OCI-LY3 (cell line): ENCODE measurements at regions not wholly inside any gene's neighbourhood (a gene's known extent, or its start where the extent isn't known, plus 50 kb on each side); places are given as distances from the start of the nearest gene placed in this dataset.

ENCODE experiments used
- H2AFZ ChIP-seq: fragments of 200-600, 300-600 bp; shearing (Covaris generic); 2 replicates; pipeline ENCODE4 v1.6.0; 2014; ENCODE audit warnings: antibody characterized with exemption, low read depth, low read length
- H3K27ac ChIP-seq: fragments of 200-600, 300-600 bp; sonication (generic); 2 replicates; pipeline ENCODE4 v1.5.1; 2014; ENCODE audit warnings: mild to moderate bottlenecking, low read length, moderate library complexity, mixed read lengths
- H3K27me3 ChIP-seq: fragments of 200-600, 300-600 bp; sonication (generic); 2 replicates; pipeline ENCODE4 v1.6.1; 2014; ENCODE audit warnings: low read depth, low read length, mixed read lengths
- H3K36me3 ChIP-seq: fragments of 200-600, 300-600 bp; sonication (generic); replicated peaks from 2 replicates; pipeline ENCODE3; 2014; ENCODE audit warnings: low read depth, low read length, mixed read lengths
- H3K4me1 ChIP-seq: fragments of 300-600, 200-600 bp; sonication (generic); 2 replicates; pipeline ENCODE4 v1.6.1; 2014; ENCODE audit warnings: low read length, mixed read lengths
- H3K4me2 ChIP-seq: fragments of 200-600, 300-600 bp; sonication (generic); 2 replicates; pipeline ENCODE4 v1.6.1; 2014; ENCODE audit warnings: low read length, mixed read lengths
- H3K4me3 ChIP-seq: fragments of 300-600, 200-600 bp; sonication (generic); 2 replicates; pipeline ENCODE4 v1.5.1; 2014; ENCODE audit warnings: antibody characterized with exemption, mild to moderate bottlenecking, low read length, moderate library complexity
- H3K79me2 ChIP-seq: fragments of 300-600, 200-600 bp; shearing (Covaris generic); 2 replicates; pipeline ENCODE4 v1.6.1; 2014; ENCODE audit warnings: mild to moderate bottlenecking, low read length, mixed read lengths
- H3K9ac ChIP-seq: fragments of 300-600, 200-600 bp; shearing (Covaris generic); 2 replicates; pipeline ENCODE4 v1.6.0; 2014; ENCODE audit warnings: mild to moderate bottlenecking, low read length, moderate library complexity
- H3K9me3 ChIP-seq: fragments of 200-600, 300-600 bp; shearing (Covaris generic); 2 replicates; pipeline ENCODE4 v1.6.1; 2014; ENCODE audit warnings: low read length, mixed read lengths; ENCODE audit not compliant: insufficient read depth
- H4K20me1 ChIP-seq: fragments of 200-600, 300-600 bp; sonication (generic); 2 replicates; pipeline ENCODE4 v1.6.1; 2016; ENCODE audit warnings: low read length, mixed read lengths; ENCODE audit not compliant: insufficient read depth
- EZH2phosphoT487 ChIP-seq: fragments of 200-600 bp; shearing (Covaris generic); IDR thresholded peaks from 2 replicates; pipeline ENCODE4 v1.6.1; 2018; ENCODE audit warnings: antibody characterized with exemption, mixed run types, low read depth
- TF ChIP-seq, protein P1 (sequence below): fragments of 200-600, 300-600 bp; sonication (generic); IDR thresholded peaks from 2 replicates; pipeline ENCODE4 v1.5.1; 2014; ENCODE audit warnings: antibody characterized with exemption, low read length, low read depth

DNA sequence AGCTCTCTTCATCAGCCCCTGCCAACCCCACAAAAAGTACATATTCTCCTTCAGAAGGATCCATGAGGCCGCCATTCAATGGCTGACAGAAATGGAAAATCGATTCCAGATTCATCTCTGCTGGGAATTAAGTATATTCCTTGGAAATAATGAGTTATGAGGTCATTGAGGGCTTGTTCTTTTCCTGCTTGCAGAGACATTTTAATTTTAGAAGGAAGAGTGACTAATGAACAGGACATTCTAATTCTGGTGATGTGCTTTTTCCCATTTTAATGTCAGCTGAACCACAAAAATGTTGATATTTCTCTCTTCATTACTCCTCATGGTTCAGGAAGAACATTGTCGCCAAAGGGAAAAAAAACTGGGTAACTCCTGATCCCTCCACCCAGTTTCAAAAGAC lies 314.0 kb downstream of the PIK3R1 start:
- Histone ChIP-seq H3K4me3 (no peak overlapping the region), H3K27me3 (no peaks in the 10 kb centered on the region), H3K4me2 (no peak overlapping the region), H3K9me3 (no peaks in the 10 kb centered on the region), H3K4me1 (no peaks in the 10 kb centered on the region), H2AFZ (no peak overlapping the region), H3K27ac (no peak overlapping the region), H3K36me3 (no peaks in the 10 kb centered on the region), H3K9ac (no peak overlapping the region), H4K20me1 (no peaks in the 10 kb centered on the region), H3K79me2 (no peaks in the 10 kb centered on the region)
- TF ChIP-seq, protein P1, sequence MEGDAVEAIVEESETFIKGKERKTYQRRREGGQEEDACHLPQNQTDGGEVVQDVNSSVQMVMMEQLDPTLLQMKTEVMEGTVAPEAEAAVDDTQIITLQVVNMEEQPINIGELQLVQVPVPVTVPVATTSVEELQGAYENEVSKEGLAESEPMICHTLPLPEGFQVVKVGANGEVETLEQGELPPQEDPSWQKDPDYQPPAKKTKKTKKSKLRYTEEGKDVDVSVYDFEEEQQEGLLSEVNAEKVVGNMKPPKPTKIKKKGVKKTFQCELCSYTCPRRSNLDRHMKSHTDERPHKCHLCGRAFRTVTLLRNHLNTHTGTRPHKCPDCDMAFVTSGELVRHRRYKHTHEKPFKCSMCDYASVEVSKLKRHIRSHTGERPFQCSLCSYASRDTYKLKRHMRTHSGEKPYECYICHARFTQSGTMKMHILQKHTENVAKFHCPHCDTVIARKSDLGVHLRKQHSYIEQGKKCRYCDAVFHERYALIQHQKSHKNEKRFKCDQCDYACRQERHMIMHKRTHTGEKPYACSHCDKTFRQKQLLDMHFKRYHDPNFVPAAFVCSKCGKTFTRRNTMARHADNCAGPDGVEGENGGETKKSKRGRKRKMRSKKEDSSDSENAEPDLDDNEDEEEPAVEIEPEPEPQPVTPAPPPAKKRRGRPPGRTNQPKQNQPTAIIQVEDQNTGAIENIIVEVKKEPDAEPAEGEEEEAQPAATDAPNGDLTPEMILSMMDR = no peak
- no peak for TF ChIP-seq EZH2phosphoT487

DNA sequence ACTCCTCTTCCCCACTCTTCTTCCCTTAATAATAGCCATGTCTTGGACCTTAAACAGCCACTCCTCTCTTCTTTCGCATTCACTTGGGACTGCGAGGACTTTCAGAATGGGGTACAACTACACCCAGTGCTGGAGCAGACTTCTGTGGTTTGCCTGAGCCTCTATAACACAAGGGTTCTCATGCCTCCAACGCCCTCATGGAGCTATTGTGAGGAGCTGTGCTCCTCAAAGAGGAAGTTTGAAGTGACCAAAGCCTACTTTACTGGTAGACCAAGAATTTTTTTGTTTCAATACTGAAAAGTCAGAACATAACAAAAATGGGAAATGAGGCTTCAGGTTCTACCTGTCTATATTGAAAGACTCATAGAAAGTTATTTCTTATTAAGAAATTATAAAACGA lies 316.4 kb downstream of the PIK3R1 start:
- Histone ChIP-seq H3K27me3 (no peaks in the 10 kb centered on the region), H3K9me3 (no peaks in the 10 kb centered on the region), H3K79me2 (no peaks in the 10 kb centered on the region), H3K4me1 (no peaks in the 10 kb centered on the region), H3K36me3 (no peaks in the 10 kb centered on the region), H3K27ac (no peak overlapping the region), H3K4me2 (no peak overlapping the region), H2AFZ (no peak overlapping the region), H3K4me3 (no peak overlapping the region), H4K20me1 (no peaks in the 10 kb centered on the region), H3K9ac (no peak overlapping the region)
- TF ChIP-seq, protein P1 = no peak
- no peak for TF ChIP-seq EZH2phosphoT487

DNA sequence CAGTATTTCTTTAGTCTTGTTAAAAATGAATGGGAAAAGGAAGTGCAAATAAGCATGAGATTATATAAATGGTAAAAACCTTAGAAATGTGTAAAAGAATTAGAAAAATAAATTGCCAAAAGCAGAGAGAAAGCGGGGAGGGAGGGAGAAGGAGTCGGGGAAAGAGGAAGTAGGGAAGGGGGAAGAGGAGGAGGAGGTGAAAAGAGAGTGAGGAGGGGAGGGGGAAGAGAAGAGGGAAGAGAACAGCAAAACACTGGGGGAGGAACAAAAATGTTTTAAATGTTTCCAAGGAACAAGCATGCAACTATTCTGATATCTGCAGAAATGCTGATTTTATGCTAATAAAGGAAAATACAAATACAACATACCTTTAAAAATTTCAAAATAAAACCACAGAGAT lies 317.5 kb downstream of the PIK3R1 start:
- H2AFZ ChIP-seq = no peak overlapping the region
- H3K79me2 ChIP-seq = no peaks in the 10 kb centered on the region
- H3K27me3 ChIP-seq = no peaks in the 10 kb centered on the region
- TF ChIP-seq, protein P1 = no peak
- TF ChIP-seq EZH2phosphoT487 = no peak
- no peaks in the 10 kb centered on the region for H3K36me3 ChIP-seq
- H3K4me1 ChIP-seq = no peaks in the 10 kb centered on the region
- H3K9ac ChIP-seq = no peak overlapping the region
- no peaks in the 10 kb centered on the region for H3K9me3 ChIP-seq
- no peaks in the 10 kb centered on the region for H4K20me1 ChIP-seq
- H3K4me2 ChIP-seq = no peak overlapping the region
- no peak overlapping the region for H3K27ac ChIP-seq
- H3K4me3 ChIP-seq = no peak overlapping the region

DNA sequence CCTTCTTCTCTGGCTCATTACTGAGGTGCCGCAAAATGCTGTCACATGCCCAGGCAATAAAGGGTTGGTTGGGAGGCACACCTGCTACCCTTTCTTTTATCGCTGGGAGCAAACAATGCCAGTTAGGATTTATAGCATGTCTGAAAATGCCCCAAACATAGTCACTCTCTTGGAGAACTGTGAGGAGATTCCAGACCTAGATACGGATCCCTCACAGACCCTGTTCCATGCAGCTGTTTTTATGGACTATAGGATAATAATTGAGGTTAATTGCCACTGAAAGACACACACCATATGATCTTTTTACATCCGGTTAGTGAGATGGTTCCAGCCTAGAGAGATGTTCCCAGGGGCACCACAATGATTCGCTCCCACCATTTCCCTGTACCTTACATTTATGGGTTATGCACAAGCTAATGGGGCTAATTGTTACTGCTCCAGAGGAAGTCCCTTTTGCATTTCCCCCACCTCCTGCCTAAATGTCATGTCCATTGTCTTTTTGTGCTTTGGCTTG lies 318.1 kb downstream of the PIK3R1 start:
- Histone ChIP-seq H3K27me3 (no peaks in the 10 kb centered on the region), H3K4me2 (no peak overlapping the region), H3K27ac (no peak overlapping the region), H3K36me3 (no peaks in the 10 kb centered on the region), H4K20me1 (no peaks in the 10 kb centered on the region), H3K4me1 (no peaks in the 10 kb centered on the region), H3K9me3 (no peaks in the 10 kb centered on the region), H2AFZ (no peak overlapping the region), H3K4me3 (no peak overlapping the region), H3K79me2 (no peaks in the 10 kb centered on the region), H3K9ac (no peak overlapping the region)
- TF ChIP-seq, protein P1 = no peak
- no peak for TF ChIP-seq EZH2phosphoT487
